GM18499 (cell line): ENCODE measurements at regions not wholly inside any gene's neighbourhood (a gene's known extent, or its start where the extent isn't known, plus 50 kb on each side); places are given as distances from the start of the nearest gene placed in this dataset.

Source experiments
- ATAC-seq: cut with Tn5 transposase; IDR thresholded peaks from one replicate; pipeline ENCODE4 v1.9.1; 2021; ENCODE audit warnings: moderate number of reproducible peaks; ENCODE audit not compliant: insufficient read depth, unreplicated experiment

DNA sequence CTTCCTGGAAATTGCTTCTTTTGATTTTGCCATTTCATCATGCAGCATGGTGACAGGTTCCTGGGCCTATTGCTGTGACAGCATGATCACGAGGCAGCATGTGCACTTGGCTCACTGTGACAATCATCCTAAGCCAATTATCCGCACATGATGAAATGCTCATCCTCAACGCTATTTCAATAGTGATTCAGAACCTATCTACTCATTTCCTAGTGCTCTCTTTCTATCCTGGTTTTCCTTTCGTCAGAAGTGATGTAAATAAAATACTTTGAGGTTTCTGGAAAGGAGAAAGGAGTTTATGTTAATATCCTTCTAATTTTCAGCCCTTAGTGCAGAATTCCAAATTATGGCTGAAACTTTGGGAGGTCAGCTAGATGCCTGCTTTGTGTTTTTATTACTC lies 110.6 kb upstream of the ADAMTS5 start:
- no peak for ATAC-seq

DNA sequence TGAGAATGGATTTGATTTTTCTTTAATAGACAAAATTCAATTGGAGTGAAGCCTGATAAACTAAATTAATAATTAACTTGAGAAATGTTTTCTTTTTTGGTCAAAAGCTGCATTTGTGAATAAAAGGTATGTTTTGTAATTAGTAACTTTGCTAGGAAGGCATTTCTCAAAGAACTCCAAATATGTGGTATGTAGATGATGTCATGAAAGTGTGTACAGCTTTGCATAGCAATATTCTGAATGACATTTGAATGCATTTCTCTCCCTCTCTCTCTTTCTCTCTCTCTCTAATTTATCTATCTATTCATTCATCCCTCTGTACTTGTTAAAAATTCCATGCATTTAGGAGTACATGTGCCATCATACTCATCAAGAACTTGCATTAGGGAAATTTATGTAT lies 109.1 kb upstream of the ADAMTS5 start:
- ATAC-seq = no peak

GRCh38 chr21:27070861-27071670 lies 104.2 kb upstream of the ADAMTS5 start:
- no peak for ATAC-seq

DNA sequence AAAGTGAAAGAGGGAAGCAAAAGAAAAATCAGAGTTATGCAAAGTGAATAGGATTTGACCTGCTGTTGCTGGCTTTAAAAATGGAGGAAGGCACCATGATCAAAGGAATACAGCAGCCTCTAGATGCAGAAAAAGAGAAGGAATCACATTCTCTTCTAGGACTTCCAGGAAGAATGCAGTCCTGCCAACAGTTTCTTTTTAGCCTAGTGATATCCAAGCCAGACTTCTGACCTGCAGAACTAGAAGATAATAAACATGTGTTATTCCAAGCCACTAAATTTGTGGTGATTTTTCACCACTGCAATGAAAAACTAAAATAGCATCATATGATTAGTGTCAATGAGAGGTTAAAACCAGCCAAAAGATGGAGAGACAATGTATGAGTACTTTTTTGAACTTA lies 101.9 kb upstream of the ADAMTS5 start:
- ATAC-seq = no peak

- ATAC-seq = no peak
Observed at GRCh38 chr21:27067226-27067625, 100.3 kb upstream of the ADAMTS5 start.

DNA sequence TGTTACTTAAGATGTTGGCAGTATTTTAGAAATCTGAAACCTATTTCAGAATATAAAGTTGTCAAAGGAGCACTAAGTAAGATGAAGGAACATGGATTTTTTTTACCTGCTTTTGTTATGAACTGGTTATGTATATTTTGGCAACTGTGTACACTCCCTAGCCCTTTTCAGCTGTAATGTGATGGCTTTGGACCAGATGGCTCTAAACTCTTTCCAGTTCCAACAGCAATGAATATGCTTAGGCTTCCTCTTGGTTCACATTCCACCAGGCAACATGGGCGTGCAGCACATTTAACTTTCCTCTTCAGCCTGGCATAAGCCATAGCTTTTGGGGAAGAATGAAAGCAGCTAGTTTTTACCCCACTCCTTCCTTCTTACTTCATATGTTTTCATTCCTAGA lies 95.6 kb upstream of the ADAMTS5 start:
- no peak for ATAC-seq

GRCh38 chr21:27061770-27062169 lies 94.9 kb upstream of the ADAMTS5 start:
- no peak for ATAC-seq

DNA sequence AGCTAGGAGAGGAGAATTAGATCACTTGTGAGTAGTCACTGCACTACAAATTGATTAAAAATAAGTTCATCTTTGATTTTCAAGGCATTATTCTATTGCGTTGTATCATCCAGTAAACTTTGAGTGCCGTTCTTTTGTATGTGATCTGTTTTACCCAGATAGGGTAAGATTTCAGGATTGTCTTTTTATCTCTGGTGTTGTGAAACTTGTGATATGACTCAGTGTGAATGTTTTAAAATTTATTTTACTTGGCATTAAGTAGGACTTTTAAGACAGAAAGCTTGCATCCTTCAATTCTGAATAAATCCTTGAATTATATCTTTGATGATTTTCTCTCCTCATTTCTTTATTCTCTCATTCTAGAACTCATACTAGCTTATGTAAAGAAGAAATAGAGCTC lies 93.3 kb upstream of the ADAMTS5 start:
- ATAC-seq = no peak

- no peak for ATAC-seq
Observed at GRCh38 chr21:27058673-27059605, 92.1 kb upstream of the ADAMTS5 start.

GRCh38 chr21:27057997-27058396 lies 91.1 kb upstream of the ADAMTS5 start:
- ATAC-seq = no peak

DNA sequence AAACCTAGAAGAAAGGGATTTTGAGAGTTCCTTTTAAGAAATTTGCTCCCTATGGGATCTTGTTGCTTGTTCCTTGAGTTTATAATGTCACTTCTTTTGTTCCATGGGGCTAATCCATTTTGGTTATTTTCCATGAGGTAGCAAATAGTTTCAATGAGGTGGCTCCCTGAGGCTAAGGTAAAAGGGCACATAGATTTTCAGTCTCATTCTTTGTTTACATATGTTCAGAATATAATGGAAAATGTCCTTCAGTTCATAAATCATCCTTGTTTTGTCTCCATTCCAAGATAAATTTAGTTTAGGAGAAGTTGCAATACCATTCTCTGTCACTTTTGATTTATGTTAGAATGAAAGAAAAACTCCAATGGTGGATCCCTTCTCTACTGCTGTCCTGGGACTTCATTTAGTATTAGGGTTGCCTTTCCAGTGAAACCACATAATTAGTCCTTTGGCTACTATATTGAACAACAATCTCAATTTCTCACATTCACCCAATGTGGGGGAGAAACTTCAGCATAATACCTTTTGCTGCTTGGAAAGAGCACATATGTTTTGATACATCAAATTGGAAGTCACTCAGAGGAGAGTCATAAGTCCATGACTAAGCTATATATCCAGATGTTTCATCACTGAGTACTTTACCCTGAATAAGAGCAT lies 80.9 kb upstream of the ADAMTS5 start:
- no peak for ATAC-seq

DNA sequence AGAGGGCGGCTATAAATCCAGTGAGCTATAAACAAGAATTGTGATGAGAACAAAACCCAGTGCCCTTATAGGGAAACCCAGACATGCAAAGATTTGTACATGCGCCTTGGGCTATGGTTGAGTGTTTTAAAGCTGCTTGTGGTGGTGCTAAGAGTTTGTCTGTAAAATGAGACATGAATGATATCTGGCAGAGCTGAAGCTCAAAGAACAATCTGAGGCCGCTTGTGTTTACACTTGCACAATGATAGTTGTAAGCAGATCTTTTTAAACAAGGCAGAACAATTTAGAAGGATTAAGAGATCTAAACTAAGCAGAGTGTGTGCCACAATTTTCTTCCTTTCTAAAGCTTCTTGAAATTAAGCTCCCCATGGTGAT lies 80.4 kb upstream of the ADAMTS5 start:
- ATAC-seq = no peak

- ATAC-seq = no peak
Observed at GRCh38 chr21:27045281-27045985, 78.5 kb upstream of the ADAMTS5 start.

DNA sequence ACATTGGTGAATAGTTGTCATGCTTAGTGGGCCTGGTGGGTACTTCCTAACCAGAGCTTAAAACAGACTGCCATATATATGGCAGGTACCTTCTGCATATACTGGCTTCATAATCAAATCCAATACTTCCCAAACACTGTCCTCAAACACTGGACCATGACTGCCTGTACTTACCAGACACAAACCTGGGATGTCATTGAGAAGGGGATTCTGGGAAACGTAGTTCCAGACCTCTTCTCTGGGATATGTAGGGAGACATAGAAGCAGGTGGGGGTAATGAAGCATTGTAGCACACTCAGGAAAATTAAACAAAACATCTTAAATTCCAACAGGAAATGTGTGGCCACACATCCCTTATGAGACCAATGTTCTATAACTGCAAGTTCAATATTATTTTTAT lies 76.5 kb upstream of the ADAMTS5 start:
- no peak for ATAC-seq

DNA sequence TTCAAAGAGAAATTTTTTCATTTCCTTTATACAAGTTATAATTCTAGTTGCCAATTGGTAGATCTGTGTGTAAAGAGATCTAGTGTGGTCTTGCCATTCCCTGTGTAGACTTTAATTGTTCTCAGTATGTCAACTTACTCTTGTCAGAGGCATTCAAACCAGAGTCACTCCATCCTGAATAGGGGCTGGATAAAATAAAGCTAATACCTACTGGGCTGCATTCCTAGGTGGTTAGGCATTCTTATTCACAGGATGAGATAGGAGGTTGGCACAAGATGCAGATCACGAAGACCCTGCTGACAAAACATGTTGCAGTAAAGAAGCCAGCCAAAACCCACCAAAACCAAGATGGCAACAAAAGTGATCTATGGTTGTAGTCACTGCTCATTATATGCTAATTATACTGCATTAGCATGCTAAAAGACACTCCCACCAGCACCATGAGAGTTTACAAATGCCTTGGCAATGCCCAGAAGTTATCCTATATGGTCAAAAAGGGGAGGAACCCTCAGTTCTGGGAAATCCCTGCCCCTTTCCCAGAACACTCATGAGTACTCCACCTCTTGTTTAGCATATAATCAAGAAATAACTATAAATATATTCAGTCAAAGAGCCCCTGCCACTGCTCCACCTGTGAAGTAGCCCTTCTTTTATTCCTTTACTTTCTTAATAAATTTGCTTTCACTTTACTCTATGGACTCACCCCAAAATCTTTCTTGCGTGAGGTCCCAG lies 74.0 kb upstream of the ADAMTS5 start:
- ATAC-seq = no peak

- ATAC-seq = no peak
Observed at GRCh38 chr21:27036736-27037301, 69.9 kb upstream of the ADAMTS5 start.

DNA sequence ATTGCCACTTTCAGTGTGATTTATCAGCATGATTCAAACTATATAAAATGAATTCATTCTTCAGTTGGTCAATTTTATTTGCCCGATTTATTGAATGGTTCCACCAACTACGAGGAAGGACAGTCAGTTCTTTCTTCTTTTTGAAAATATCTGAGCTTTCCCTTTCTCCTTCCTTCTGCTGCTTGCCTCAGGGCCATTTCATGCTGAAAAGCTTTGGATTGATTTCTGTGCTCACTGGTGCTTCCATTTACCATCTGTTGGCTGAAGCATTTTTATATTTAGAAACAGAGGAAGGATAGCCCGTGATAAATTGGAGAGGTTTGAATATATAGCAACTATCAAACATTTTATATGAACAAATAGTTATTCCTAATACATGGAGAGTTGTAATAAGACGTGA lies 68.9 kb upstream of the ADAMTS5 start:
- ATAC-seq = no peak

- ATAC-seq = no peak
Observed at GRCh38 chr21:27034796-27035195, 67.9 kb upstream of the ADAMTS5 start.

DNA sequence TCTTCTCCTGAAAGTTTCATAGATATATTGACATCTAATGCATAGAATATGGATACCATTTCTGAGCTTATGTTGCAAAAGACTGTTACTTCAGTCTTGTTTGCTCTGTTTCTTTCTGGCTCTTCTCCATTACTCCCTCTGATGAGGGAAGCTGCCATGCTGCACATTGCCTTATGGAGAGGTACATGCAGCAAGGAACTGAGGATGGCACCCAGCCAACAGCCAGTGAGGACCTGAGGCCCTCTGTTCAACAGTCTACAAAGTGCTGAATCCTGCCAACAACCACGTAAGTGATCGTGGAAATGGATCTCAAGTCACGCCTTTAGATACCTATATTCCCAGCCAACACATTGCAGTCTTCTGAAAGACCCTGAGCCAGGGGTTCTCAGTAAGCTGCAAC lies 66.6 kb upstream of the ADAMTS5 start:
- no peak for ATAC-seq
